Muscle layer of colon (tissue), 2 donors: ENCODE measurements at regions not wholly inside any gene's neighbourhood (a gene's known extent, or its start where the extent isn't known, plus 50 kb on each side); places are given as distances from the start of the nearest gene placed in this dataset.

Experiments
- H3K27ac ChIP-seq: one replicate; pipeline ENCODE4 v1.7.0; 2013; ENCODE audit warnings: low read depth, mild to moderate bottlenecking, low read length, moderate library complexity
- H3K27me3 ChIP-seq, 2 donors: one replicate each; pipeline ENCODE4 v1.7.0; 2013; ENCODE audit warnings: low read length in 2 of 2, mild to moderate bottlenecking in 2 of 2; ENCODE audit not compliant: insufficient read depth in 2 of 2, control insufficient read depth in 1 of 2
- H3K36me3 ChIP-seq: one replicate; pipeline ENCODE4 v1.7.0; 2013; ENCODE audit warnings: mild to moderate bottlenecking, low read length; ENCODE audit not compliant: insufficient read depth
- H3K4me1 ChIP-seq: one replicate; pipeline ENCODE4 v1.7.0; 2013; ENCODE audit warnings: mild to moderate bottlenecking, low read length; ENCODE audit not compliant: insufficient read depth
- H3K4me3 ChIP-seq, 2 donors: one replicate each; pipeline ENCODE4 v1.7.0; 2013; ENCODE audit warnings: low read length in 2 of 2, low read depth in 1 of 2, mild to moderate bottlenecking in 1 of 2, moderate library complexity in 1 of 2
- H3K9ac ChIP-seq: one replicate; pipeline ENCODE4 v1.7.0; 2013; ENCODE audit warnings: low read length
- H3K9me3 ChIP-seq: one replicate; pipeline ENCODE4 v1.7.0; 2013; ENCODE audit warnings: mild to moderate bottlenecking, low read length
- donor health status: abdominal sarcoma.
- donor health status: Adenocarcinoma of cecum.

DNA sequence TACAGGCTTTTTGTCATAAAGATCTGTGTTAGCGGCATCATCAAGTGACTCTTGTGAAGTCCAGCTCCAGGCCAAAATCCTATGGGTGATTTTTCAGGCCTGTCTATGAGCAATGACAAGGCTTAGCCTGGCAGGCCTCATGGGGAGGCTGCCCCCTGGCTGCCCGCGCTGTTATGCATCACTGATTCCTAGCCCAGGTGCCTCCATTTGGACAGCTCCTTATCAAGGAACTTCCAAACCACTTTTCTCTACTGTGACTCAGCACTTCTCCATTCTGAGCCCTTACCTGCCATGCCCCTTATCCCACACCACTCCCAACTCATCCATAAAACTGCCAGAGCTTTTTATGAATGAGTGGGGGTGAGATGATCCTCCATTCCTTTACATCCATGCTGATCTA is 91.5 kb upstream of the C3orf80 start:
- H3K4me1 ChIP-seq = no peaks in the 10 kb centered on the region

DNA sequence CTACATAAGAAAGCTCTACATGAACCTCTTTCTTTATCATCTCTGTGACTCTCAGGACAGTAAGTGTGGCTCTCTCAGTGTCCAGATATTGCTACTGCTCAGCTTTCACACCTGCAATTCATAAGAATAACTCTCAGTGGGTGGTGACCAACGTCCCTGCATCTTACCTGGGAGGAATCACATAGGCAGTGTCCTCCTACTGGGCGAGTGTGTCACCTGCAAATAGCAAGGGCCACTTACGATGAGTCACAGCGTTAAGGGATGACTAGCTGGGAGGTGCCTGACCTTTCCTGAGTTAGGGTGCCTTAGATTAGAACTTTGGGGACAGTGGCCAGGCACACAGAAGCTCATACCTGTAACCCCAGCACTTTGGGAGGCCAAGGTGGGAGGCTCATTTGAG is 90.8 kb upstream of the C3orf80 start:
- Histone ChIP-seq H3K9me3 (no peaks in the 10 kb centered on the region), H3K9ac (no peak overlapping the region), H3K4me1 (no peaks in the 10 kb centered on the region), H3K27me3 (no peaks in the 10 kb centered on the region), H3K36me3 (no peaks in the 10 kb centered on the region), H3K27ac (no peak overlapping the region), H3K4me3 (no peak overlapping the region)

More for the DNA sequence above, 91.5 kb upstream of the C3orf80 start:
- Histone ChIP-seq H3K36me3 (no peaks in the 10 kb centered on the region), H3K27ac (no peak overlapping the region), H3K27me3 (no peaks in the 10 kb centered on the region), H3K4me3 (no peak overlapping the region), H3K9ac (no peak overlapping the region), H3K9me3 (no peaks in the 10 kb centered on the region)

- H3K36me3 ChIP-seq = no peaks in the 10 kb centered on the region
- H3K27me3 ChIP-seq = no peaks in the 10 kb centered on the region
- H3K27ac ChIP-seq = no peak overlapping the region
- H3K9ac ChIP-seq = no peak overlapping the region
- H3K9me3 ChIP-seq = no peaks in the 10 kb centered on the region
- no peaks in the 10 kb centered on the region for H3K4me1 ChIP-seq
- no peak overlapping the region for H3K4me3 ChIP-seq
Observed at GRCh38 chr3:160134964-160135363, 90.3 kb upstream of the C3orf80 start.

DNA sequence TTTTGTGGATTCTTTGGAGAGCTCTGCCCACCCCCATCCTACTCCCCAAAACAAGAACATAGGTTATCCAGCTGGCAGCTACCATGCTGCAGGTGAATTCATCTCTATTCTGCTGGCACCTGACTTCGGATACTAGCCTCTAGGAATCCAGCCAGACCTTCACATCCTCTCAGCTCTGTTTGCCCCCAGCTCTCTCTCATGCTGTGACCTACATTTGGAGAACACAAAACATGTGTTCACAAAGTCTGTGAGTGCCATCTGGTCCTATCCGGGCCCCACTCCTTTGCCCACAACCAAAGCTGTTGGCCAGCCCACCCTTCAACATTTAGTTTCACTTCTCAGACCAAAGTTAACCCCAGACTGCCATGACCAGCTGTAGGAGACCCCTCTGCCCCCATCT is 89.4 kb upstream of the C3orf80 start:
- no peaks in the 10 kb centered on the region for H3K4me1 ChIP-seq
- H3K9ac ChIP-seq = no peak overlapping the region
- no peak overlapping the region for H3K27ac ChIP-seq
- no peaks in the 10 kb centered on the region for H3K9me3 ChIP-seq
- H3K4me3 ChIP-seq = no peak overlapping the region
- H3K27me3 ChIP-seq = no peaks in the 10 kb centered on the region
- H3K36me3 ChIP-seq = no peaks in the 10 kb centered on the region

DNA sequence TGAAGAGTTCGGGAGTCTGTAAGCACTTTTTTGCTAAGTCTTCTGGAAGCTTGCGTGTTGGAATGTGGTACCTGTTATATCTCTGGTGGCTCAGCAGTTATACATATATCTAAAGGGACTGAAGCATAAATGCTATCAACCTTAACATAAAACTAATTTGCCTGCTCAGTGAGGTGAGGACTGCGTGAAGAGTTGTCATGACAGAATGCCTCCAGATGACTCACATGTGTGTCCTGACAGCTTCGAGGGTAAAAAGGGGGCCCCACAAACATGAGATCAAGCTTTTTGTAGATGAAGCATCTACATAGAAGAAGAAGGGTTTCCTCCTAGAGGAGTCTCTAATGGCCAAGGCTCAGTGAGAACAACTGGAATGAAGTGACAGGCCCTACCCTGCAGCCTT is 88.8 kb upstream of the C3orf80 start:
- Histone ChIP-seq H3K9ac (no peak overlapping the region), H3K4me1 (no peaks in the 10 kb centered on the region), H3K4me3 (no peak overlapping the region), H3K27ac (no peak overlapping the region), H3K27me3 (no peaks in the 10 kb centered on the region), H3K36me3 (no peaks in the 10 kb centered on the region), H3K9me3 (no peaks in the 10 kb centered on the region)

GRCh38 chr3:160139291-160139690 is 85.9 kb upstream of the C3orf80 start:
- H3K4me3 ChIP-seq = no peak overlapping the region
- no peaks in the 10 kb centered on the region for H3K36me3 ChIP-seq
- no peaks in the 10 kb centered on the region for H3K4me1 ChIP-seq
- no peak overlapping the region for H3K27ac ChIP-seq
- no peaks in the 10 kb centered on the region for H3K9me3 ChIP-seq
- no peaks in the 10 kb centered on the region for H3K27me3 ChIP-seq
- no peak overlapping the region for H3K9ac ChIP-seq

DNA sequence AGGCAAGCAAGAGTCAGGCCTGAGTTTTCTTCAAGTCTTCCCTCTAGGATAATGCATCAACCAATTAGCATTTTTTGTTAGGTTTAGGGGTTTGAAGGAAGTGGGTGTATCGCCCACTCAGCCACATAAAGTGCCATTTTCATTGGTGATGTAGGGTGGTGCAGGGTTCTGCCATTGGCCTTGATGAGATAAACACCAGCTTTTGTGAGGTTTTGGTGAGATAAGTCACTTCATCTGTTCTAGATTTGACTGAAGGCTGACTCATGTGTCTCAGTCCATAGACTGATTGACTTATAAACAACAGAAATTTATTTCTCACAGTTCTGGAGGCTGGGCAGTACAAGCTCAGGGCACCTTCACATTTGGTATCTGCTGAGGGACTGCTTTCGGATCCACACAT is 84.5 kb upstream of the C3orf80 start:
- H3K4me1 ChIP-seq = no peaks in the 10 kb centered on the region
- H3K27me3 ChIP-seq = no peaks in the 10 kb centered on the region
- no peak overlapping the region for H3K4me3 ChIP-seq
- no peak overlapping the region for H3K27ac ChIP-seq
- H3K9me3 ChIP-seq = no peaks in the 10 kb centered on the region
- no peak overlapping the region for H3K9ac ChIP-seq
- no peaks in the 10 kb centered on the region for H3K36me3 ChIP-seq

GRCh38 chr3:160141485-160142185 is 83.6 kb upstream of the C3orf80 start:
- no peak overlapping the region for H3K27ac ChIP-seq
- H3K27me3 ChIP-seq = no peaks in the 10 kb centered on the region
- no peak overlapping the region for H3K4me3 ChIP-seq
- no peak overlapping the region for H3K9ac ChIP-seq
- H3K4me1 ChIP-seq = no peaks in the 10 kb centered on the region
- no peaks in the 10 kb centered on the region for H3K36me3 ChIP-seq
- H3K9me3 ChIP-seq = no peaks in the 10 kb centered on the region

DNA sequence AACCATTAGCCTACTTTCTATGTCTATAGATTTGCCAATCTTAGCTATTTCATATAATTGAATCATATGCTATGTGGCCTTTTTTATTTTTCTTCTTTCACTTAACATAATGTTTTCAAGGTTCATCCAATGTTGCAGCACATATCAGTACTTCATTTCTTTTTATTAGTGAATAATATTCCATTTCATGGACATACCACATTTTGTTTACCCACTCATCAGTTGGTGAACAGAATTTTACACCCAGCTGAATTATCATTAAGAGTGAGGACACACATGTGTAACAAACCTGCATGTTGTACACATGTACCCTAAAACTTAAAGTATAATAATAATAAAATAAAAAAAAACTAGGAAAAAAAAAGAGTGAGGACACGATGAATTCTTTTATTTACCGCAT is 81.7 kb upstream of the C3orf80 start:
- Histone ChIP-seq H3K9ac (no peak overlapping the region), H3K9me3 (no peaks in the 10 kb centered on the region)

DNA sequence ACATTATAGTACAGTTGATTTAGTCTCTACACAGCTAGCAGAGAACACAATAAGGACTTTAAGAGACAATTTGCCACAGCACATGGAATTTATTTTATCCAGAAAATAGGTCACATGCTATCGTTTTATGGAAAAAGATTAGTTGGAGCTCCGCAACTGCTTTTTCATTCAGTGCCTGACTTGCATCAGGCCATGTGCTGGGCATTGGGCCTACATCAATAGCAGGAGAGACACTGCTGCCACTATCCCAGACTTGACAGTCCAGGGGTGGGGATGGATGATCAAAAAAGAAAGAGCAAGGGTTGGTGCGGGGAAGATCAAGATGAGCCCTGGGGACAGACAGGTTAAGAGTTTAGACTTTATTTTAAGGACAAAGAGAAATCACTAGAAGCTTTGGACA is 75.2 kb upstream of the C3orf80 start:
- Histone ChIP-seq H3K27me3 (no peaks in the 10 kb centered on the region), H3K9ac (no peak overlapping the region), H3K4me1 (no peaks in the 10 kb centered on the region), H3K27ac (no peak overlapping the region), H3K9me3 (no peaks in the 10 kb centered on the region), H3K36me3 (no peaks in the 10 kb centered on the region), H3K4me3 (no peak overlapping the region)

More for the DNA sequence above, 81.7 kb upstream of the C3orf80 start:
- no peaks in the 10 kb centered on the region for H3K27me3 ChIP-seq
- no peaks in the 10 kb centered on the region for H3K4me1 ChIP-seq
- no peak overlapping the region for H3K4me3 ChIP-seq
- H3K36me3 ChIP-seq = no peaks in the 10 kb centered on the region
- H3K27ac ChIP-seq = no peak overlapping the region

GRCh38 chr3:160150525-160150924 is 74.7 kb upstream of the C3orf80 start:
- Histone ChIP-seq H3K4me1 (no peaks in the 10 kb centered on the region), H3K4me3 (no peak overlapping the region), H3K27me3 (no peaks in the 10 kb centered on the region), H3K9ac (no peak overlapping the region), H3K36me3 (no peaks in the 10 kb centered on the region), H3K27ac (no peak overlapping the region), H3K9me3 (no peaks in the 10 kb centered on the region)

DNA sequence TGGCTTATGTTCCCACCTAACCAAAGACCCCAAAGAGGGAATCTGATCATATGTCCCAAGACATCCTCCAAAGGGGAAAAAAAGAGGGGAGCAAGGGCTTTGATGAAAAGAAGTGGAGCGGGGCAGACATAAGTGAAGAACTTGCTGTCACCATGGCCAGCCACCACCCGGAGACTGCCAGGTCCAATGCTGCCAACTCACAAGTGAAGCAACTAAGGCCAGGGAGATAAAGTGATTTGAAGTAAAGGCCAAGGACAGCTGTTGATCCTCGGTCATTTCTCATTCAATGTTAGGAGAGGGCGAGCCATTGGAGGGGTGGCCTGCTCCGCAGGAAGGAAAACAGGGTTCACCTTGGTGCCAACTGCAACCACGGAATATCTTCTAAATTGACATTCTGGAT is 72.6 kb upstream of the C3orf80 start:
- H3K9ac ChIP-seq = no peak overlapping the region
- H3K4me1 ChIP-seq = no peaks in the 10 kb centered on the region
- no peaks in the 10 kb centered on the region for H3K27me3 ChIP-seq
- H3K9me3 ChIP-seq = no peaks in the 10 kb centered on the region
- H3K36me3 ChIP-seq = no peaks in the 10 kb centered on the region
- no peak overlapping the region for H3K27ac ChIP-seq
- no peak overlapping the region for H3K4me3 ChIP-seq
